ENCODE measurements at regions not wholly inside any gene's neighbourhood (a gene's known extent, or its start where the extent isn't known, plus 50 kb on each side); places are given as distances from the start of the nearest gene placed in this dataset.
"Not testable (repeated sequence)": the region's sequence is repeated elsewhere in the genome, so short reads cannot be mapped to it uniquely, and the experiment has no call there.

DNA sequence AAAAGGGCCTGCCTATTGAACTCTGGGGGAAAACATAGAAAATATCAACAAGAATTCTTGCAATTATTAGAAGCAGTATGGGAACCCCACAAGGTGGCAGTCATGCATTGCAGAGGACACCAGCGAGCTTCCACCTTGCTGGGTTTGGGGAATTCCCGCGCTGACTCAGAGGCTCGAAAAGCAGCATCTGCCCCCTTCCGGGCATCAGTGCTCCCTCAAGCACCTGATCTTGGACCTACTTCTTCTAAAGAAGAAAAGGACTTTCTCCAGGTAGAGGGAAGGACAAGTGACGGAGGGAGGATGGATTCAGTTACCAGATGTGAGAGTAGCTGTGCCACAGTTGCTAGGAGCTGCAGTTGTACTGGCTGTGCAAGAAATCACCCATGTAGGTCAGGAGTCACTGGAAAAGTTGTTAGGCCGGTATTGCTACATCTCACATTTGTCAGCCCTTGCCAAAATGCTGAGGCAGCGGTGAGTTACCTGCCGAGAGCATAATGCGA lies 415.7 kb downstream of the DIRAS2 start:
- not testable (repeated sequence) for H3K4ac ChIP-seq (ENCODE audit: low read depth in 1 of 2, low read length in 2 of 2); H4K91ac ChIP-seq (ENCODE audit: low read length); H4K8ac ChIP-seq (ENCODE audit: low read length); H2BK12ac ChIP-seq (ENCODE audit: low read length in 2 of 2); H3K14ac ChIP-seq (ENCODE audit: low read length in 2 of 2); H3K79me1 ChIP-seq (replicated peaks; ENCODE audit: low read length, poor library complexity, severe bottlenecking); H3K18ac ChIP-seq (ENCODE audit: low read depth in 1 of 2, low read length in 2 of 2); H3K9me3 ChIP-seq (ENCODE audit: control insufficient read depth, low read length); H3K36me3 ChIP-seq (ENCODE audit: control insufficient read depth in 1 of 2, insufficient read depth in 2 of 2, low read depth in 1 of 2, low read length in 2 of 2); H2BK15ac ChIP-seq (ENCODE audit: low read depth, poor library complexity, severe bottlenecking); H2AFZ ChIP-seq (ENCODE audit: low read depth, low read length); H3K23ac ChIP-seq (ENCODE audit: low read length in 2 of 2); H3K4me3 ChIP-seq (ENCODE audit: insufficient read depth in 1 of 2, low read depth in 1 of 2, low read length in 2 of 2); H3K9ac ChIP-seq (ENCODE audit: low read length); H3K27ac ChIP-seq (ENCODE audit: low read length, poor library complexity, severe bottlenecking); H2BK120ac ChIP-seq (ENCODE audit: low read depth, low read length); H3K4me2 ChIP-seq (ENCODE audit: low read length, poor library complexity, severe bottlenecking); H3K27me3 ChIP-seq (ENCODE audit: control insufficient read depth in 1 of 2, insufficient read depth in 1 of 2, low read length in 2 of 2); H3K4me1 ChIP-seq (ENCODE audit: control insufficient read depth, insufficient read depth, low read depth, low read length)
- peak; percentile 60 for DNase-seq
- 50% methylated on average over 7 of the region's 10 CpGs for WGBS
- Histone ChIP-seq H2AK5ac (ENCODE audit: low read length, severe bottlenecking) (peak overlapping the region; percentile 36), H2BK5ac (ENCODE audit: low read depth, low read length, poor library complexity, severe bottlenecking) (peak overlapping the region; percentile 57)

DNA sequence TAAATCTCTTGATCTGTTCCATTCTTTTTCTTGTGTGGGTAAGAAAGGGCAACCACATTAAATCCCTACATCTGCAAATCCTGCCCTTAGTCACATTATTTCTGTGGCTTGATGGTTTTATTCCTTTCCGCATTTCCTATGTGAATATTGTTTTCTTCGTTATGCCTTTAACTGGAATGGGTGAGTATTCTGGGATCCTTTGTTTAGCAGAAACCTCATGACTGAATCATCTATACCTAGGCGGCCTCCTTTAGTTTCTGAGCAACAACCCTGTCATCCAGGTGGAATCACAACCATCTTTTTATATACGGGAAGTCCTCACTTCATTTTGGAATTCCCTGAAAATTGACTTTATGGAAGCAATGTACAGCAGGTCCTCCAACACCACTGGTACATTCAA lies 409.5 kb downstream of the DIRAS2 start:
- H2BK120ac ChIP-seq (ENCODE audit: low read depth, low read length); H4K8ac ChIP-seq (ENCODE audit: low read length); H3K18ac ChIP-seq (ENCODE audit: low read depth in 1 of 2, low read length in 2 of 2); H3K9me3 ChIP-seq (ENCODE audit: control insufficient read depth, low read length); H3K4me2 ChIP-seq (ENCODE audit: low read length, poor library complexity, severe bottlenecking); H3K79me1 ChIP-seq (replicated peaks; ENCODE audit: low read length, poor library complexity, severe bottlenecking); H2AK5ac ChIP-seq (ENCODE audit: low read length, severe bottlenecking); H3K27ac ChIP-seq (ENCODE audit: low read length, poor library complexity, severe bottlenecking); H3K4me1 ChIP-seq (ENCODE audit: control insufficient read depth, insufficient read depth, low read depth, low read length); H2BK12ac ChIP-seq (ENCODE audit: low read length in 2 of 2); H2AFZ ChIP-seq (ENCODE audit: low read depth, low read length); H3K4ac ChIP-seq (ENCODE audit: low read depth in 1 of 2, low read length in 2 of 2); H3K4me3 ChIP-seq (ENCODE audit: insufficient read depth in 1 of 2, low read depth in 1 of 2, low read length in 2 of 2); H2BK15ac ChIP-seq (ENCODE audit: low read depth, poor library complexity, severe bottlenecking); H3K23ac ChIP-seq (ENCODE audit: low read length in 2 of 2); DNase-seq; H3K27me3 ChIP-seq (ENCODE audit: control insufficient read depth in 1 of 2, insufficient read depth in 1 of 2, low read length in 2 of 2); H3K9ac ChIP-seq (ENCODE audit: low read length); H2BK5ac ChIP-seq (ENCODE audit: low read depth, low read length, poor library complexity, severe bottlenecking); H4K91ac ChIP-seq (ENCODE audit: low read length); H3K14ac ChIP-seq (ENCODE audit: low read length in 2 of 2); H3K36me3 ChIP-seq (ENCODE audit: control insufficient read depth in 1 of 2, insufficient read depth in 2 of 2, low read depth in 1 of 2, low read length in 2 of 2): not testable (repeated sequence)
- no CpG with 5 or more reads among the region's 4 CpGs for WGBS

DNA sequence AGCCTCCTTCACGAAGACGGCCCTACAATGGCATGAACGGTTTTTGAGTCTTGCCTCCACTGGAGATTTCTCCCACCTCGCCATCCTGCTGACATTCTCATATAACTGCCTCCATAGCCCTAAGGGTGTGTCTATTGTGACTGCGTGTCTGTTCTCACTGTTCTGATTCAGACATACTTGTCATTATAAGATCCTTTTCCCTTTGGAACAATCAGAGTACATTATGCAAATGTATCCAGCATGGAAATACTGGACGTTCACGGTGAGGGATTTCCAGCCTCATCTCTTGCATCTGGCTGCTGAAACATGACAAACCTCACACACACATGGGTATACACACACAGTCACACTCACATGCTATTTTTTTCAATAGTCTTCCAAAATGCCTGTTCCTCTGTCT lies 402.1 kb downstream of the DIRAS2 start:
- no peak for DNase-seq
- Histone ChIP-seq H2AFZ (ENCODE audit: low read depth, low read length) (no peak overlapping the region), H3K36me3 (ENCODE audit: control insufficient read depth in 1 of 2, insufficient read depth in 2 of 2, low read depth in 1 of 2, low read length in 2 of 2) (no peaks in the 10 kb centered on the region), H3K4me3 (ENCODE audit: insufficient read depth in 1 of 2, low read depth in 1 of 2, low read length in 2 of 2) (no peak overlapping the region), H2BK5ac (ENCODE audit: low read depth, low read length, poor library complexity, severe bottlenecking) (no peak overlapping the region), H3K9ac (ENCODE audit: low read length) (no peak overlapping the region), H3K27ac (ENCODE audit: low read length, poor library complexity, severe bottlenecking) (no peak overlapping the region), H3K4me1 (ENCODE audit: control insufficient read depth, insufficient read depth, low read depth, low read length) (no peaks in the 10 kb centered on the region), H2BK120ac (ENCODE audit: low read depth, low read length) (no peak overlapping the region), H3K27me3 (ENCODE audit: control insufficient read depth in 1 of 2, insufficient read depth in 1 of 2, low read length in 2 of 2) (peaks cover 0 to 9% of the 10 kb centered on the region in 2 experiments), H2BK15ac (ENCODE audit: low read depth, poor library complexity, severe bottlenecking) (no peak overlapping the region), H3K18ac (ENCODE audit: low read depth in 1 of 2, low read length in 2 of 2) (no peak overlapping the region), H3K4ac (ENCODE audit: low read depth in 1 of 2, low read length in 2 of 2) (no peak overlapping the region), H3K79me1 (replicated peaks; ENCODE audit: low read length, poor library complexity, severe bottlenecking) (no peaks in the 10 kb centered on the region), H3K14ac (ENCODE audit: low read length in 2 of 2) (no peak overlapping the region), H2BK12ac (ENCODE audit: low read length in 2 of 2) (no peak overlapping the region), H3K9me3 (ENCODE audit: control insufficient read depth, low read length) (no peaks in the 10 kb centered on the region), H4K8ac (ENCODE audit: low read length) (no peak overlapping the region), H4K91ac (ENCODE audit: low read length) (no peak overlapping the region), H3K23ac (ENCODE audit: low read length in 2 of 2) (no peak overlapping the region), H2AK5ac (ENCODE audit: low read length, severe bottlenecking) (no peak overlapping the region), H3K4me2 (ENCODE audit: low read length, poor library complexity, severe bottlenecking) (no peak overlapping the region)
- WGBS = 96% methylated on average over 7 of the region's 7 CpGs

DNA sequence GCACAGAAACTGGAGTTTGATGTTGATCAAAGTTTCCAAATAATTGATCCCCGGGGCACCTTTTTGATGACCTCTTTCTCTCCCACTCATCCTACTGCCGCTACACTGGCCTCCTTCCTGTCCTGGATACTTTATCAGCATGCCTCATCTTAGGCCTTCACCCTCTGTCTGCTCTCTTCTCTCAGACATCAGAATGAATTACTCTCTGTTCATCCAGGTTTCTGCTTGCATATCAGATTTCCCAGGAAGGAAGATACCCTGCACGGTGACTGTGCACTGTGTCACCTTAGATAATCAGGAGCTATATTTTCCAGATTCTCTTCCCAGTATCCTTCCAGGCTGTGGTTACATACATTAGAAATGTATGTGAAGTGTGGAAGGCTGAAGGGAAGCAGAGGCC lies 397.0 kb downstream of the DIRAS2 start:
- no peak overlapping the region for H3K9ac ChIP-seq (ENCODE audit: low read length)
- no peaks in the 10 kb centered on the region for H3K36me3 ChIP-seq (ENCODE audit: control insufficient read depth in 1 of 2, insufficient read depth in 2 of 2, low read depth in 1 of 2, low read length in 2 of 2)
- no peak overlapping the region for H2BK12ac ChIP-seq (ENCODE audit: low read length in 2 of 2)
- peaks cover 0 to 5% of the 10 kb centered on the region in 2 experiments for H3K27me3 ChIP-seq (ENCODE audit: control insufficient read depth in 1 of 2, insufficient read depth in 1 of 2, low read length in 2 of 2)
- H3K23ac ChIP-seq (ENCODE audit: low read length in 2 of 2) = no peak overlapping the region
- H2AK5ac ChIP-seq (ENCODE audit: low read length, severe bottlenecking) = no peak overlapping the region
- no peak overlapping the region for H3K4me3 ChIP-seq (ENCODE audit: insufficient read depth in 1 of 2, low read depth in 1 of 2, low read length in 2 of 2)
- no peak overlapping the region for H3K14ac ChIP-seq (ENCODE audit: low read length in 2 of 2)
- H3K4me2 ChIP-seq (ENCODE audit: low read length, poor library complexity, severe bottlenecking) = no peak overlapping the region
- no peak overlapping the region for H3K27ac ChIP-seq (ENCODE audit: low read length, poor library complexity, severe bottlenecking)
- H3K4me1 ChIP-seq (ENCODE audit: control insufficient read depth, insufficient read depth, low read depth, low read length) = no peaks in the 10 kb centered on the region
- WGBS = 72% methylated on average over 3 of the region's 3 CpGs
- DNase-seq = no peak
- no peaks in the 10 kb centered on the region for H3K9me3 ChIP-seq (ENCODE audit: control insufficient read depth, low read length)
- H2BK120ac ChIP-seq (ENCODE audit: low read depth, low read length) = no peak overlapping the region
- H2AFZ ChIP-seq (ENCODE audit: low read depth, low read length) = no peak overlapping the region
- no peak overlapping the region for H2BK5ac ChIP-seq (ENCODE audit: low read depth, low read length, poor library complexity, severe bottlenecking)
- no peak overlapping the region for H3K4ac ChIP-seq (ENCODE audit: low read depth in 1 of 2, low read length in 2 of 2)
- no peak overlapping the region for H2BK15ac ChIP-seq (ENCODE audit: low read depth, poor library complexity, severe bottlenecking)
- H4K8ac ChIP-seq (ENCODE audit: low read length) = no peak overlapping the region
- H3K18ac ChIP-seq (ENCODE audit: low read depth in 1 of 2, low read length in 2 of 2) = no peak overlapping the region
- H3K79me1 ChIP-seq (replicated peaks; ENCODE audit: low read length, poor library complexity, severe bottlenecking) = no peaks in the 10 kb centered on the region
- no peak overlapping the region for H4K91ac ChIP-seq (ENCODE audit: low read length)
